ENCODE measurements at regions not wholly inside any gene's neighbourhood (a gene's known extent, or its start where the extent isn't known, plus 50 kb on each side); places are given as distances from the start of the nearest gene placed in this dataset.

GRCh38 chrX:39481621-39482020 is 616.1 kb downstream of the BCOR start:
- no peak overlapping the region for H3K14ac ChIP-seq (ENCODE audit: insufficient read depth, low read length)
- H3K23ac ChIP-seq (ENCODE audit: insufficient read length, low read depth, low read length): no peak overlapping the region
- no peak overlapping the region for H3K4me2 ChIP-seq (ENCODE audit: insufficient read depth, insufficient read length, low read length)
- no peaks in the 10 kb centered on the region for H3K9me3 ChIP-seq (ENCODE audit: control insufficient read depth, low read depth, low read length)
- H2BK15ac ChIP-seq (ENCODE audit: low read depth, low read length): no peak overlapping the region
- H3K79me2 ChIP-seq (ENCODE audit: insufficient read depth, low read length): no peaks in the 10 kb centered on the region
- no peak overlapping the region for H4K8ac ChIP-seq (replicated peaks; ENCODE audit: insufficient read length, low read depth, low read length)
- H3K4me1 ChIP-seq (ENCODE audit: insufficient read depth, low read length): no peaks in the 10 kb centered on the region
- no peaks in the 10 kb centered on the region for H3K23me2 ChIP-seq (ENCODE audit: insufficient read length, low read depth, low read length, poor library complexity, severe bottlenecking)
- no peak overlapping the region for H3K27ac ChIP-seq (ENCODE audit: insufficient read length, low read depth, low read length)
- no peaks in the 10 kb centered on the region for H4K20me1 ChIP-seq (ENCODE audit: control insufficient read depth, insufficient read depth, insufficient read length)
- H2BK20ac ChIP-seq (ENCODE audit: low read depth, low read length, poor library complexity, severe bottlenecking): no peak overlapping the region
- H3K4me1 Mint-ChIP-seq: peaks cover 7 to 8% of the 10 kb centered on the region in 2 experiments; a peak in 2 of 4 replicates
- no peak overlapping the region for H4K91ac ChIP-seq (ENCODE audit: insufficient read length, low read depth, low read length)
- no peak overlapping the region for H3K18ac ChIP-seq (ENCODE audit: insufficient read length, low read depth, low read length)
- H3K9ac ChIP-seq (ENCODE audit: extremely low read depth, insufficient read length, low read length): no peak overlapping the region
- no peak overlapping the region for H4K5ac ChIP-seq (ENCODE audit: insufficient read length, low read depth, low read length)
- no CpG with 5 or more reads among the region's 4 CpGs for WGBS (ENCODE audit: extremely low coverage, insufficient read length, low lambda C conversion rate)
- no peak overlapping the region for H2AK5ac ChIP-seq (ENCODE audit: insufficient read length, low read length)
- H3T11ph ChIP-seq (ENCODE audit: low read length): no peak overlapping the region
- peaks cover 4 to 5% (median 4%) of the 10 kb centered on the region in 3 experiments; a peak in 3 of 7 replicates for H3K36me3 Mint-ChIP-seq (ENCODE audit: insufficient read depth in 1 of 3, low read depth in 3 of 3)
- H3K79me1 ChIP-seq (ENCODE audit: insufficient read depth, low read depth, low read length, poor library complexity, severe bottlenecking): no peaks in the 10 kb centered on the region
- no peak overlapping the region for H2AFZ ChIP-seq (ENCODE audit: low read length)
- H3K4ac ChIP-seq (ENCODE audit: low read depth, low read length): no peak overlapping the region
- no peak overlapping the region for H3K27ac Mint-ChIP-seq
- H3K27me3 Mint-ChIP-seq (ENCODE audit: low read depth): peaks cover 10% of the 10 kb centered on the region
- no peak for TF ChIP-seq CTCF (conservative IDR thresholded peaks at IDR 0.05)
- no peaks in the 10 kb centered on the region; the same call in 1 of the 2 replicates for H3K27me3 ChIP-seq (ENCODE audit: insufficient read depth, low read length)
- no peak overlapping the region for H2BK5ac ChIP-seq (ENCODE audit: insufficient read length, low read length)
- no peak for DNase-seq
- no peak overlapping the region for H3K4me3 Mint-ChIP-seq
- H2BK120ac ChIP-seq (ENCODE audit: low read depth, low read length, poor library complexity, severe bottlenecking): no peak overlapping the region
- no peak overlapping the region for H3K56ac ChIP-seq (ENCODE audit: insufficient read length, low read depth, low read length)
- peaks cover 67 to 75% of the 10 kb centered on the region in 2 experiments for H3K9me3 Mint-ChIP-seq
- H2BK12ac ChIP-seq (ENCODE audit: insufficient read length, low read depth, low read length): no peak overlapping the region

Data from H9 (cell line).